Hepatocyte (in vitro differentiated cells): ENCODE measurements at regions not wholly inside any gene's neighbourhood (a gene's known extent, or its start where the extent isn't known, plus 50 kb on each side); places are given as distances from the start of the nearest gene placed in this dataset.

Experiments
- DNase-seq: peaks from one replicate; pipeline ENCODE4 v3.0.0-alpha.2; 2016; ENCODE audit warnings: low spot score
- H2AFZ ChIP-seq: fragments of 200-600 bp; sonication (generic); 2 replicates; pipeline ENCODE4 v1.6.0; 2016; ENCODE audit warnings: antibody characterized with exemption, mild to moderate bottlenecking
- H3K27ac ChIP-seq: fragments of 200-600 bp; sonication (generic); 2 replicates; pipeline ENCODE4 v1.5.1; 2016; ENCODE audit warnings: mild to moderate bottlenecking
- H3K27me3 ChIP-seq: fragments of 200-600 bp; sonication (generic); 2 replicates; pipeline ENCODE4 v1.6.1; 2016
- H3K36me3 ChIP-seq: fragments of 200-600 bp; sonication (generic); replicated peaks from 2 replicates; pipeline ENCODE4 v1.5.1; 2016; ENCODE audit warnings: low read depth; ENCODE audit not compliant: insufficient read depth
- H3K4me1 ChIP-seq: fragments of 200-600 bp; sonication (generic); 2 replicates; pipeline ENCODE4 v1.5.1; 2016; ENCODE audit warnings: mild to moderate bottlenecking, moderate library complexity; ENCODE audit not compliant: insufficient read depth
- H3K4me2 ChIP-seq: fragments of 200-600 bp; sonication (generic); 2 replicates; pipeline ENCODE4 v1.6.0; 2016
- H3K4me3 ChIP-seq: fragments of 200-600 bp; sonication (generic); 2 replicates; pipeline ENCODE4 v1.5.1; 2016; ENCODE audit warnings: mild to moderate bottlenecking
- H3K79me2 ChIP-seq: fragments of 200-600 bp; sonication (generic); 2 replicates; pipeline ENCODE4 v1.6.0; 2017; ENCODE audit warnings: mild to moderate bottlenecking
- H3K9me2 ChIP-seq: fragments of 200-600 bp; sonication (generic); replicated peaks from 2 replicates; pipeline ENCODE4 v1.6.0; 2017; ENCODE audit warnings: mild to moderate bottlenecking; ENCODE audit not compliant: insufficient read depth
- H3K9me3 ChIP-seq: fragments of 200-600 bp; sonication (generic); 2 replicates; pipeline ENCODE4 v1.5.1; 2016; ENCODE audit warnings: low read depth, mild to moderate bottlenecking
- H4K20me1 ChIP-seq: fragments of 200-600 bp; sonication (generic); 2 replicates; pipeline ENCODE4 v1.6.0; 2016; ENCODE audit warnings: mild to moderate bottlenecking; ENCODE audit not compliant: insufficient read depth, poor library complexity, severe bottlenecking
- CTCF ChIP-seq: fragments of 200-600 bp; sonication (generic); IDR thresholded peaks from 2 replicates; pipeline ENCODE4 v1.5.1; 2016; ENCODE audit warnings: antibody characterized with exemption, mild to moderate bottlenecking; ENCODE audit not compliant: poor library complexity
- EZH2 ChIP-seq: fragments of 200-600 bp; sonication (generic); IDR thresholded peaks from 2 replicates; pipeline ENCODE4 v1.6.1; 2016; ENCODE audit warnings: antibody characterized with exemption, mild to moderate bottlenecking, borderline replicate concordance
- EZH2phosphoT487 ChIP-seq: fragments of 200-600 bp; sonication (generic); IDR thresholded peaks from one replicate; pipeline ENCODE4 v1.6.1; 2018; ENCODE audit warnings: antibody characterized with exemption, mild to moderate bottlenecking, low read depth, moderate library complexity; ENCODE audit not compliant: unreplicated experiment, severe bottlenecking
- WGBS: methylation state at CpG from one replicate; pipeline ENCODE4 v1.1.6; 2016; ENCODE audit warnings: low lambda C conversion rate; ENCODE audit errors: missing lambda C conversion rate; 5-methylcytosine and 5-hydroxymethylcytosine counted together

- Histone ChIP-seq H3K27ac (no peak overlapping the region), H3K79me2 (no peaks in the 10 kb centered on the region), H3K9me2 (no peaks in the 10 kb centered on the region), H3K9me3 (no peaks in the 10 kb centered on the region), H3K4me2 (no peak overlapping the region), H3K4me1 (no peaks in the 10 kb centered on the region), H2AFZ (no peak overlapping the region), H3K4me3 (no peak overlapping the region), H3K27me3 (no peaks in the 10 kb centered on the region), H3K36me3 (no peaks in the 10 kb centered on the region), H4K20me1 (no peaks in the 10 kb centered on the region)
- no peak for DNase-seq
- WGBS, result 81% methylated on average over 10 of the region's 10 CpGs
- TF ChIP-seq EZH2phosphoT487 (no peak), CTCF (no peak), EZH2 (no peak)
These were observed 101.6 kb upstream of the PRR20G start for GRCh38 chr3:127389420-127389819.

GRCh38 chr3:127388427-127388826 lies 100.6 kb upstream of the PRR20G start:
- H3K9me2 ChIP-seq, result no peaks in the 10 kb centered on the region
- H4K20me1 ChIP-seq, result no peaks in the 10 kb centered on the region
- H2AFZ ChIP-seq, result no peak overlapping the region
- no peak for TF ChIP-seq EZH2phosphoT487
- no peaks in the 10 kb centered on the region for H3K27me3 ChIP-seq
- H3K4me1 ChIP-seq, result no peaks in the 10 kb centered on the region
- H3K79me2 ChIP-seq, result no peaks in the 10 kb centered on the region
- no peak for DNase-seq
- WGBS, result 86% methylated on average over 9 of the region's 9 CpGs
- no peak overlapping the region for H3K4me3 ChIP-seq
- H3K9me3 ChIP-seq, result no peaks in the 10 kb centered on the region
- H3K4me2 ChIP-seq, result no peak overlapping the region
- no peaks in the 10 kb centered on the region for H3K36me3 ChIP-seq
- H3K27ac ChIP-seq, result no peak overlapping the region

- no peaks in the 10 kb centered on the region for H3K79me2 ChIP-seq
- 91% methylated on average over 8 of the region's 8 CpGs for WGBS
- no peak for DNase-seq
- H3K27me3 ChIP-seq, result no peaks in the 10 kb centered on the region
- no peak for TF ChIP-seq EZH2phosphoT487
- no peak for TF ChIP-seq CTCF
- no peak for TF ChIP-seq EZH2
- no peaks in the 10 kb centered on the region for H3K36me3 ChIP-seq
- H3K4me2 ChIP-seq, result no peak overlapping the region
- no peaks in the 10 kb centered on the region for H3K9me3 ChIP-seq
- H3K4me3 ChIP-seq, result no peak overlapping the region
- H3K27ac ChIP-seq, result no peak overlapping the region
- H4K20me1 ChIP-seq, result no peaks in the 10 kb centered on the region
- H3K9me2 ChIP-seq, result no peaks in the 10 kb centered on the region
- no peaks in the 10 kb centered on the region for H3K4me1 ChIP-seq
- no peak overlapping the region for H2AFZ ChIP-seq
These were observed 99.8 kb upstream of the PRR20G start for GRCh38 chr3:127387556-127388153.

- Histone ChIP-seq H3K4me1 (no peaks in the 10 kb centered on the region), H3K4me2 (no peak overlapping the region), H3K36me3 (no peaks in the 10 kb centered on the region), H4K20me1 (no peaks in the 10 kb centered on the region), H3K27ac (no peak overlapping the region), H3K4me3 (no peak overlapping the region), H3K9me2 (no peaks in the 10 kb centered on the region), H3K79me2 (no peaks in the 10 kb centered on the region), H2AFZ (no peak overlapping the region), H3K27me3 (no peaks in the 10 kb centered on the region), H3K9me3 (no peaks in the 10 kb centered on the region)
- WGBS, result no CpG with 5 or more reads among the region's 8 CpGs
- no peak for DNase-seq
- TF ChIP-seq EZH2phosphoT487 (no peak), EZH2 (no peak), CTCF (no peak)
These were observed 99.3 kb upstream of the PRR20G start for GRCh38 chr3:127387119-127387518.
